Omental fat pad (tissue), 3 donors: ENCODE measurements at regions not wholly inside any gene's neighbourhood (a gene's known extent, or its start where the extent isn't known, plus 50 kb on each side); places are given as distances from the start of the nearest gene placed in this dataset.

Source experiments
- ATAC-seq: fragments of 150-250 bp; one replicate; pipeline ENCODE4 v1.9.1; 2016; ENCODE audit warnings: mild to moderate bottlenecking, moderate library complexity; ENCODE audit not compliant: low FRiP score
- DNase-seq: peaks from one replicate; pipeline ENCODE4 v3.0.0-alpha.2; 2019; ENCODE audit warnings: low spot score
- TF ChIP-seq, protein P1 (sequence below), 3 donors: fragments of 450-650 bp; IDR thresholded peaks; one replicate each; pipeline ENCODE4 v1.5.1; 2016 to 2017; ENCODE audit warnings: antibody characterized with exemption in 3 of 3, mild to moderate bottlenecking in 3 of 3, moderate library complexity in 2 of 3

DNA sequence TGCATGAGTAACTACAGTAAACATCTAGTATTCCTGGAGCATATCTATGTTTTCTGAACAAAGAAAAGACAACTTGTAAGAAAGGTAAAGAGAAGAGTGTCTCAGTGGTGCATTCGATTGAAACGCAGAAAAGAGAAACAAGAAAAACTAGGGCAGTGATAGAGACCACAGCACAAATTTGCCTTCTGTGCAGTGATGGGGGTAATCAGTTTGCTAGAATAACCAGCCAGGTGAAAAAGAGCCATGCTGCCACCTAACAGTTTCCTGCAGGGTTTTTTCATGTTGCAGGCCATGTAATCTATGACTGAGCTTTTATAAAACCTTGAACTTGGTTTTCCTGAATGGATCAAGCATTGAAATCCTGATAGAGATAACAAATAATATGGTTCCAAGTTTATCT, 198.4 kb upstream of the MEF2C start:
- ATAC-seq (no peak), DNase-seq (no peak)
- TF ChIP-seq, protein P1, sequence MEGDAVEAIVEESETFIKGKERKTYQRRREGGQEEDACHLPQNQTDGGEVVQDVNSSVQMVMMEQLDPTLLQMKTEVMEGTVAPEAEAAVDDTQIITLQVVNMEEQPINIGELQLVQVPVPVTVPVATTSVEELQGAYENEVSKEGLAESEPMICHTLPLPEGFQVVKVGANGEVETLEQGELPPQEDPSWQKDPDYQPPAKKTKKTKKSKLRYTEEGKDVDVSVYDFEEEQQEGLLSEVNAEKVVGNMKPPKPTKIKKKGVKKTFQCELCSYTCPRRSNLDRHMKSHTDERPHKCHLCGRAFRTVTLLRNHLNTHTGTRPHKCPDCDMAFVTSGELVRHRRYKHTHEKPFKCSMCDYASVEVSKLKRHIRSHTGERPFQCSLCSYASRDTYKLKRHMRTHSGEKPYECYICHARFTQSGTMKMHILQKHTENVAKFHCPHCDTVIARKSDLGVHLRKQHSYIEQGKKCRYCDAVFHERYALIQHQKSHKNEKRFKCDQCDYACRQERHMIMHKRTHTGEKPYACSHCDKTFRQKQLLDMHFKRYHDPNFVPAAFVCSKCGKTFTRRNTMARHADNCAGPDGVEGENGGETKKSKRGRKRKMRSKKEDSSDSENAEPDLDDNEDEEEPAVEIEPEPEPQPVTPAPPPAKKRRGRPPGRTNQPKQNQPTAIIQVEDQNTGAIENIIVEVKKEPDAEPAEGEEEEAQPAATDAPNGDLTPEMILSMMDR (IDR thresholded peaks at IDR 0.05), result no peak

DNA sequence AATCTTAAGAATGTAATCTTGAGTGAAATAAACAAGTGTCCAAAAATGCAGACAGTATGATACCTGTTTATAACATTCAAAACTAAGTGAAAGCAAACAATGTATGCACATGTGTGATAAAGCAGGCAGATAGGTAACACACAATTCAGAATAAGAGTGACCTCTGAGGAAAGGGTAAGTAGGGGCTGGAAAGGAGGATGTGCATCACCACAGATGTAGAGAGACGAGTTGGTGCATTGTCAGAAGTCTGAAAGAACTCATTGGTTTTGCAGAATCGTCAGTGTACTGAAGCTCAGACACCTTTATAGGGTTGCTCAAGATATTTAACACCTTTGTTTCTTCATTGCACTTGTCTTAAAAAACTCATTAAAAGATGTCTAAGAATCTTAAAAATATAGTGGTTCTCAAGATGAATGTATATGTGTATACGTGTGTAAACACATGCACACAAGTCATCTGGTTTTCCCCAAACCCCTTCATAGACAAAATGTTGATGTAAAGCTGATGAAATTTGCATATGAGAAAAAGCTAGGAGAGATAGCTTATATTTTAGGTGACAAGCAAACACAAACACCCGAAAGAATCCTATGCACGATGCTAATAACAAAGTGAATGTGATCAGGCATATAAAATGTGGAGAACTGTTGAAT, 197.6 kb upstream of the MEF2C start:
- DNase-seq, result no peak
- TF ChIP-seq, protein P1 (IDR thresholded peaks at IDR 0.05), result no peak
- ATAC-seq, result no peak

DNA sequence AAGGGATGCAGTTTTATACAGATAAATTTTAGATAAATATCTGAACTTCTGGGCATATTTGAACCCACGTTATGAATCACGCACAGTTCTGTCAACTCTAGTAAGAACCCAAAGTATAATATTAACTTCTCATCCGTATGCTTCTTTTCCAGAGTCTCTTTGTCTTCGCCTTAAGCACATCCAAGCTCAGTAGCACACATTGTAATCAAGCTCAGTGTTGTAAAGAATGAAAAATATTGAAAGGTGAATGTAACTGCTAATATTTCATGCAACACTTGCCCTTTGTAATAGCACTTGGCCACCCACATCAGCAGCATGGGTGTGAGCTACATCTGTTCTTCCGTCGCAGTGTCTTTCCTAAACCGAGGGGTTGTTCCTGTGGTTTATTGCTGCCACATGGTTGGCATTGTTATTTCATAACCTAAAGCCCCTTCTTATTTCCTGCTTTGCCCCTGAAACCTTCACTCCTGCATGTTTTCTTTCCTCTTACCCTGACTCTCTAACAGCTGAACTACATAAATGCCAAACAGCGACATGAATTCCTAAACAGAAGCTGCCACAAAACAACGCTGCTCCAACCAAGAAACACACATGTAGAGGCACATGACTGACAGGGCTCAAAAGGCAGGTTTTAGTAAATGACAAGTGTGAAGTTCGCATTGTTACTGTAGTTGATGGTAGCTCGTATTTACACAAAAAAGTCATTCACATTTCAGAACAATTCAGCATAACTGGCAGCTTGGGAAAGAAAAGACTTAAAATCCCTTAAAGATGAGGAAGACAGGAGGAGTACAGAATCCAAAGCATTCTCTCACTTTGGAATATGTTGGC, 190.1 kb upstream of the MEF2C start:
- TF ChIP-seq, protein P1 (IDR thresholded peaks at IDR 0.05), result no peak

DNA sequence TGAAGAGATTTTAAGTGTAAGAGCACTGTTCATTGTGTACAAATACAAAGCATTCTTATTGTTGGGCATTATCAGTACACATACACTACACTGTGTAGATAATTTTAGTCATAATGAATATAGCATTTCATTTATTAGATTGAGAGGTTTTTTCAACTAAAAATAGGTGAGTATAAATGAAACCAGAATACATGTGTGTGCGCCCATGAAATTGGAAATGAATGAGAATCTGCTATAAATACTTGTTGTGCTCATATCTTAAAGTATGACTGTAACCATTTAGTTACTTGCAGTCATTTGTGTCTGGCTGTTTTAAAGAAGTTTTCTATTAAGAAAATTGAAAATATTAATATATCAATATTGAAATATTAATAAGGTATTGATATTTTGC, 189.0 kb upstream of the MEF2C start:
- TF ChIP-seq, protein P1 (IDR thresholded peaks at IDR 0.05), result no peak
- DNase-seq, result no peak
- ATAC-seq, result no peak

More for the DNA sequence above, 190.1 kb upstream of the MEF2C start:
- ATAC-seq (no peak), DNase-seq (no peak)

DNA sequence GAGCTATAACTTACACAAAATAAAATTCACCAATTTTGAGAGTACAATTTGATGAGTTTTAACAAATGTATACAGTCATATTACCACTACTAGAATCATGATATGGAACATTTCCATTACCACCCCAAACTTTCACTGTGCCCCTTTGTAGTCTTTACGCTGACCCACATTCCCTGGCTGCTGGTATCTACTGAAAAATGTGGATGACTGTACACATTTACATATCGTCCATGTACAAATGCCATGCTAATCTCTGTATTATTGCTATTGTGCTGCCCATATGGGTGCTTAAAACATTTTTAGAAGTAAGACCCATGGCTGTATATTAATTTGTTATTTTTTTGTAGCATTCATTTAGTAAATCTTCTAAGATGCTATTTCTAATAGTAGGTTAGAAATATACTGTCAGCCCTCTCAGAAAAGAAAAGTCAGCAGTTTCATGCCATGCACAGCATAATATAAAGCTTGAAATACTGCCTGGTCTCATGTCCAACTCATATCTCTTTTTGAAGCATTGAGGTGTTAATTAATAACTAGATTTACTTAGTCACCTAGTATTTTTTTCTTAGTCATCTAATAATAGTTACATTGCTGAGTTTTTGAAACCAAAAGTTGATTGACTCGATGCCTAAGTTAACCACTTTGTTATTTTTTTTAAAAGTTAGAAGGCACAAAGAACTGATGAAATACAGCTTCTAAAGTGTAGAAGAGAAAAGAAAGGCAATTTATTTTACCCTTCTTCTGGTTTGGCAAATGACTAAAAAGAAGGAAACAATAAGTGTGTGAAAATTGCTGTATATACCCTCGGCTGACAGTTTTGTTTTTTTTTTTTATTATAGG, 188.3 kb upstream of the MEF2C start:
- TF ChIP-seq, protein P1 (IDR thresholded peaks at IDR 0.05), result no peak
- no peak for ATAC-seq
- DNase-seq, result no peak

DNA sequence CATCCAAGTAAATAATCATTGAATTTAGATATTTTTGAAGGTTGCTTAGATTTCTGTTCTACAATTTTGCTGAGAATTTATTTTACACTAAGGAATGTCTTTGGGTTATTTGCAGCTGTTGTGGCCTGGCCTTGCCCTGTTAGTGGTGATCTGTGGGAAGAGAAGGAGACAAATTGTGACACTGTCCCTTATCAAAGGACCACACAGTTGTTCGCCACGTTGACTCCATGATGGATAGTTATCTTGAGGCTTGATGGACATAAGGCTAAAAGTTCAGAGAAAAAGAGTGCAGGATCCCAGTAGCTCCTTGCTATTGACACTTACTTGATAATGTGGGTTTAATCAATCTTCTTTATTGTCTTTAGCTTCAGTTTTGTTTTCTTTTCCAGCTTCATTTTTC, 186.6 kb upstream of the MEF2C start:
- DNase-seq, result no peak
- TF ChIP-seq, protein P1 (IDR thresholded peaks at IDR 0.05), result no peak
- no peak for ATAC-seq
